ENCODE measurements at regions not wholly inside any gene's neighbourhood (a gene's known extent, or its start where the extent isn't known, plus 50 kb on each side); places are given as distances from the start of the nearest gene placed in this dataset.

DNA sequence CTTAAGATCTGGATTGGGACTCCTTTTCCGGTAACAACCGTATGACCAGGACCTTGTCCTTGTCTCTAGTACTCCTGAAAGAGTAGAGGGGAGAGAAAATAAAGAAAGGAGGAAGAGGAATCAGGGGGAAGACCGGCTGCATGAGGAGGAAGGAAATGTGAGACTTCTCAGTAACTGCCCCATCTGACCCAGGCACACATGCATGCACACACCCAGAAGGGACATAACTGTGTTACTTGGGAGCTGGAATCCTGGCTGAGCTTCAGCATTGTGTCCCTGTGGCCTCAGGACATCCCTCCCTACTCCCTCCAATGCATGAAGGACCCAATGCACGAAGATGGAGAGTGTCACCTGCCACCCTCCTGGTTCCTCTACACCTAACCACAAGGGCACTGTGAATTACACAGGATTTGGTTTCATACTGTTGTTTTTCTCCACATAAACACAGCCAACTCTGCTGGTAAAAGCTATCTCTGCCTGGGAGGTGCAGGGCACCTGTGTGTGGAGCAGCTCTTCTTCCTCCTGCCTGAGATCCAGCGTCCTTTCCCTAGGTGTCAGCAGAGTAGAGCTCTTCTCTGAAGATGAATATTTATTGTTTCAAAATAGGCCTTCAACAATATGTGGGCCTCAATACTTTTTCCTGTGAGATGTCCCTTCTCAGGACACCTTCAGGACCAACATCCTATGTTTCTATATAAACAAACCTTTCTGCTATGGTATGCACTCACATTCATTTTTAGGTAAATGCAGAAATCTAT is 574.1 kb upstream of the ID2 start:
- Histone ChIP-seq H3K9me3 (no peaks in the 10 kb centered on the region), H3K4me1 (peaks cover 13% of the 10 kb centered on the region), H3K27ac (no peak overlapping the region), H3K4me2 (no peak overlapping the region), H3K4me3 (no peak overlapping the region)
- CTCF ChIA-PET, result interaction anchor here (0.8 to 1.2 kb wide), 2 partner anchors 10 to 12 kb away, joined by 3 read pairs; no protein-coding TSS in a partner anchor
- POLR2A ChIA-PET, result no interaction called here
- ATAC-seq, result no peak
- no peak for FAIRE-seq
- TF ChIP-seq HOXA7 (CRISPR knock-in tag; IDR thresholded peaks at IDR 0.05) (no peak), RAD21 (conservative IDR thresholded peaks at IDR 0.05 in 1 of 2, IDR thresholded peaks at IDR 0.05 in 1 of 2) (0 out of 5 replicates have a peak, but pooled peaks of 1 of the 2 experiments have one; percentile 18)
- WGBS (ENCODE audit: missing lambda C conversion rate), result 63% methylated on average over 5 of the region's 5 CpGs
- DNase-seq (ENCODE audit: low read depth in 1 of 2, low spot score in 1 of 2), result no peak

DNA sequence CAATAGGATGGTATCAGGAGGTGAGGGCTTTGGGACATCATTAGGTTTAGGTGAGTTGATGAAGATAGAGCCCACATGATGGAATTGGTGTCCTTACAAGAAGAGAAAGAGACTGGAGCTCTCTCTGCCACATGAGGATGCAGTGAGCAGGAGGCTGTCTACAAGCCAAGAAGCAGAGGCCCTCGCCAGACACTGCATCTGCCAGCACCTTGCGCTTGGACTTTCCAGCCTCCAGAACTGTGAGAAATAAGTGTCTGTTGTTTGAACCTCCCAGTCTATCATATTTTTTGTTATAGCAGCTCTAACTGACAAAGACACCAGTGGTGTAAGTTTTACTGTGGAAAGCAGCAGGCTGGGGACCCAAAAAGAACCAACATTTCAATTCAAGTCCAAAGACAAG is 571.1 kb upstream of the ID2 start:
- ChIA-PET CTCF (no interaction called here), POLR2A (no interaction called here)
- no peak for DNase-seq (ENCODE audit: low read depth in 1 of 2, low spot score in 1 of 2)
- H3K4me1 ChIP-seq, result no peaks in the 10 kb centered on the region
- TF ChIP-seq KDM5A (IDR thresholded peaks at IDR 0.05), result no peak
- TF ChIP-seq, protein P1, sequence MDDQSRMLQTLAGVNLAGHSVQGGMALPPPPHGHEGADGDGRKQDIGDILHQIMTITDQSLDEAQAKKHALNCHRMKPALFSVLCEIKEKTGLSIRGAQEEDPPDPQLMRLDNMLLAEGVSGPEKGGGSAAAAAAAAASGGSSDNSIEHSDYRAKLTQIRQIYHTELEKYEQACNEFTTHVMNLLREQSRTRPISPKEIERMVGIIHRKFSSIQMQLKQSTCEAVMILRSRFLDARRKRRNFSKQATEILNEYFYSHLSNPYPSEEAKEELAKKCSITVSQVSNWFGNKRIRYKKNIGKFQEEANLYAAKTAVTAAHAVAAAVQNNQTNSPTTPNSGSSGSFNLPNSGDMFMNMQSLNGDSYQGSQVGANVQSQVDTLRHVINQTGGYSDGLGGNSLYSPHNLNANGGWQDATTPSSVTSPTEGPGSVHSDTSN (IDR thresholded peaks at IDR 0.05), result no peak
- no peak for TF ChIP-seq NFE2L2 (conservative IDR thresholded peaks at IDR 0.05; ENCODE audit: low read length)
- no peak for TF ChIP-seq FOSB (CRISPR knock-in tag; IDR thresholded peaks at IDR 0.05)
- H3K9me3 ChIP-seq, result no peaks in the 10 kb centered on the region
- no peak overlapping the region for H3K27ac ChIP-seq
- no peak overlapping the region for H3K4me2 ChIP-seq
- FAIRE-seq, result no peak
- H3K4me3 ChIP-seq, result no peak overlapping the region
- ATAC-seq, result no peak
- 69% methylated on average over 2 of the region's 2 CpGs for WGBS (ENCODE audit: missing lambda C conversion rate)

- FAIRE-seq, result no peak
- Histone ChIP-seq H3K4me2 (no peak overlapping the region), H3K4me1 (no peaks in the 10 kb centered on the region), H3K27ac (no peak overlapping the region), H3K9me3 (no peaks in the 10 kb centered on the region), H3K4me3 (no peak overlapping the region)
- no peak for ATAC-seq
- POLR2A ChIA-PET, result no interaction called here
- TF ChIP-seq NFE2L2 (conservative IDR thresholded peaks at IDR 0.05; ENCODE audit: low read length) (no peak), SMC3 (IDR thresholded peaks at IDR 0.05) (no peak), PHF8 (IDR thresholded peaks at IDR 0.05; ENCODE audit: borderline replicate concordance, low read depth) (no peak)
- no peak for DNase-seq (ENCODE audit: low read depth in 1 of 2, low spot score in 1 of 2)
- CTCF ChIA-PET, result no interaction called here
- WGBS (ENCODE audit: missing lambda C conversion rate), result 15% methylated on average over 1 of the region's 1 CpG
These were observed 570.7 kb upstream of the ID2 start for GRCh38 chr2:8111193-8111592.

DNA sequence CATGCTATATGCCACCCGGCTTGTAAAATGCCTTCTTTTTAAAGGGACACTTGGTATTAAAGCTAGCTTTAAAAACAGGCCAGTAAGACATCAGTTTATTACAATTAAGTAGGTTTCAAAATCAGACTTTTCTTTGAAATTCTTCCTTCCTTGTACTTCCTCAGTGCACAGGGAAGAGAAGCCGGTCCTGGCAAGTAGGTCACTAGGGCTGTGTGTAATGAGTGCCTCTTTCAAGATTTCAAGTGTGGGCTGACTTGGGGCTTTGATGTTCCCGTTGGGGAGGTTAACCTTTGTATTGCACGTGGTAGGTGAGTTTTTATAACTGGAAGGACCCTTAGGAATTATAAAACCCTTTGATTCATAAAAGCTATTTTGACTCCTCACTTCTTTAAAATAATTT is 566.4 kb upstream of the ID2 start:
- Histone ChIP-seq H3K27ac (no peak overlapping the region), H3K9me3 (no peaks in the 10 kb centered on the region), H3K4me1 (peaks cover 5% of the 10 kb centered on the region; the same call in 1 of the 3 replicates), H3K4me2 (no peak overlapping the region), H3K4me3 (no peak overlapping the region)
- WGBS (ENCODE audit: missing lambda C conversion rate), result 37% methylated on average over 4 of the region's 4 CpGs
- FAIRE-seq (no peak), DNase-seq (ENCODE audit: low read depth in 1 of 2, low spot score in 1 of 2) (no peak), ATAC-seq (no peak)
- CTCF ChIA-PET, result no interaction called here
- TF ChIP-seq MAZ (IDR thresholded peaks at IDR 0.05; ENCODE audit: borderline replicate concordance, low read depth, low read length) (no peak), E2F6 (IDR thresholded peaks at IDR 0.05; ENCODE audit: borderline replicate concordance, low read depth) (no peak), USF2 (IDR thresholded peaks at IDR 0.05) (no peak), ZFP36 (IDR thresholded peaks at IDR 0.05; ENCODE audit: borderline replicate concordance, partially characterized antibody) (no peak), RAD21 (conservative IDR thresholded peaks at IDR 0.05 in 1 of 2, IDR thresholded peaks at IDR 0.05 in 1 of 2) (no peak), MAFK (IDR thresholded peaks at IDR 0.05; ENCODE audit: partially characterized antibody) (no peak), CHD2 (IDR thresholded peaks at IDR 0.05; ENCODE audit: low read length, partially characterized antibody) (no peak), HEYL (CRISPR knock-in tag; IDR thresholded peaks at IDR 0.05) (no peak)
- POLR2A ChIA-PET, result no interaction called here
